GM21576 (cell line): ENCODE measurements at regions not wholly inside any gene's neighbourhood (a gene's known extent, or its start where the extent isn't known, plus 50 kb on each side); places are given as distances from the start of the nearest gene placed in this dataset.

ENCODE experiments used
- ATAC-seq: cut with Tn5 transposase; IDR thresholded peaks from one replicate; pipeline ENCODE4 v1.9.1; 2021; ENCODE audit warnings: mild to moderate bottlenecking, moderate library complexity; ENCODE audit not compliant: unreplicated experiment

GRCh38 chr10:20998036-20998435 is 100.9 kb upstream of the NEBL start:
- no peak for ATAC-seq

GRCh38 chr10:20995123-20995987 is 98.2 kb upstream of the NEBL start:
- no peak for ATAC-seq

GRCh38 chr10:20993830-20994527 is 96.9 kb upstream of the NEBL start:
- ATAC-seq, result no peak

DNA sequence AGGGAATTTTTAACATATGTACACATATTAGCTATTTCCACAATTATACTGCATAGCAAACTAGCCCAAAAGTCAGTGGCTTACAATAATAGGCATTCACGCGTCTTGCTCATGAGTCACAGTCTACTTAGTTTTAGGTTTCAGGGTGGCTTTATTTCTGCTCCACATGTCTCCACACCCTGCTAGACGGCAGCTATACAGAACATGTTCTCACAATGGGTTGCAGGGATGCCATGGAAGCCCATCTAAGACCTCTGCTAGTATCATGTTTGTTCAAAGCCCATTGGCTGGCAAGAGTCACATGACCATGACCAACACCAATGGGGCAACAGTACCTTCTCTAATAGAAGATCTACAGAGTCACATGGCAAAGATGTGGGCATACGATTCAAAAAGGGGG is 96.3 kb upstream of the NEBL start:
- ATAC-seq, result no peak

DNA sequence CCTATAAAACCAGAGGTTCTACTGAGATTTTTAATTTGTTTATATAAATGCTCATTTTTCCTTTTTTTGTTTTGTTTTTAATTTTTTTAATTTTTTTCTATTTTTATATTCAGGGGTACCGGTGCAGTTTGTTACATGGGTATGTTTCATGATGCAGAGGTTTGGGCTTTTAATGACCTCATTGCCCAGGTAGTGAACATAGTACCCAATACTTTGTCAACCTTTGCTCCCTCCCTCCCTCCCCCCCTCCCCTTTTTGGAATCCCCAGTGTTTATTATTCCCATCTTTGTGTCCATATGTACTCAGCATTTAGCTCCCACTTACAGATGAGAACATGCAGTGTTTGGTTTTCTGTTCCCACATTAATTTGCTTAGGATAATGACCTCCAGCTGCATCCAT is 94.4 kb upstream of the NEBL start:
- ATAC-seq, result no peak

DNA sequence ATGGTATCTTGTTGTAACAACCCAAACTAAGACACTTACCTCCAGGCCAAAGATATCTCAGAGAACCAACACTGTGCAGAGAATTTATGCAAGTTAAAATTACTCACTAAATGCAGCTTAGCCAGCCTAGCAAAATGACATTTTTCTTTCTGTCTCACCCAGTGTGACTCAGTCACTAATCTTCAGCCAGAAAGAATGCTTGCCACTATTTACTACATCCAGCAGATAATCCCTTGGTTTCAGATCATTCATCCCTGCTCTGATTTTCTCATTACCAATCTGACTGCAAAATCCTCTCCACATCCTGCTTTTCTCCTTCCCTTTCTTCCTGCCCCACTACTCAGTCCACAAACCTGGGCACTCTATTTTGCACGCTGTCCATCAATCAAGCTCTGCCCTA is 93.5 kb upstream of the NEBL start:
- no peak for ATAC-seq

DNA sequence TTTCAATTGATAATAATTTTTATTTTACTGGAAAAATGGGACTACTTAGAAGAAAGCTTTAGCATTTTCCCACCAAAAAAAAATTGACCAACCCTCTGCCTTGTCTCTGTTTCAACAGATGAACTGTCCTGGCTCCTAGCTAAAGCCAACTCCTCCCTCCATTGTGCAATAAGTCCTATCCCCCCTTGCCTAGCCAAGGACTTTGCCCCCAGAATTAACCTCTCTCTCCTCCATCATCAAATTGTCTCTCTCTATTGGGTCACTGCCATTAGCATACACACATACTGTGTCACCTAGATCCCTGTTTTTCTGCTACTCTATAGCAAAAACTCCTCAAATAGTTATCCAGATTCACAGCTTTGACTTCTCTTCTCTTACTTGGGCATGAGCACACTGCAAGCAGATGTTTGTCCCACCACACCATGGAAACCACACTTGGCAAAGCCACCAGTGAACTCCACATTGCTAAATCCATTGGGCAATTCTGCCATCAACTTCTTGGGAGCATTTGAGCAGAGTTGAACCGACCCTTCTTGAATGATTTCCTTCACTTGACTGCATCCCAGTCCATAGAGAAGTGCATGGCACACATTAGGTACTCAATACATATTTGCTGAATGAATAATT is 91.4 kb upstream of the NEBL start:
- ATAC-seq, result no peak

GRCh38 chr10:20986049-20986448 is 88.9 kb upstream of the NEBL start:
- no peak for ATAC-seq

- no peak for ATAC-seq
Observed at GRCh38 chr10:20984662-20985061, 87.6 kb upstream of the NEBL start.

GRCh38 chr10:20981419-20981953 is 84.4 kb upstream of the NEBL start:
- no peak for ATAC-seq

DNA sequence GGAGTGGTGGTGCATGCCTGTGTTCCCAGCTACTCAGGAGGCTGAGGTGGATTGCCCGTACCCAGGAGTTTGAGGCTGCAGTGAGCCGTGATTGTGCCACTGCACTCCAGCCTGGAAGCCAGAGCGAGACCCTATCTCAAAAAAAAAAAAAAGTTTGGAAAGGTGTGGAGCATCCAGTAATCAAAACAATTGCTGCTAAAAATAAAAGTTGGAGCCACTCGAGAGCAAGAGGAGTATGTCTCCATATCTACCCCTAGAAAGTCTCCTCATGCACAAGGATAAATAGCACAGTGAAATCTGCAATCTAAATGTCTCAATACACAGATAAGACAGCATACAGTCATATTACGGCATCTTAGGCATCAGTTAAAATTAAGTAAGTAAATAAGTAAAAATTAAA is 81.5 kb upstream of the NEBL start:
- no peak for ATAC-seq

DNA sequence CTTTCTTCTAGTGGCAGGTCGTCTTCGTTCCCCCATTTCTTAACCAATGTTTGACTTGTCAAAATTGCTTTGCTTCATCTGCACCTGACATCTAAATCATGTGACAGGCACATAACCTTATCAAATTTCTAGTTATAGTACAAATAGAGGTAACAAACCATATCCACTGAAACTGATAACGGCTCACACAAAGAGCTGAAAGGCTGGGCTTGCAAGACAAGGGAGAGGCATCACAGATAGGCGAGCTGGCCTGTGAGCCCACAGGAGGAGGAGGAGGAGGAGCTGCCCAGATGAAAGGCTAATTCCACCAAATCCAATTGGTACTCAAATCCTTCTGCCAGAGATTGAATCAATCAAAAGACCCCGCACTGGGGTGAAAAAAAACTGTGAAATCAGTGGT is 80.2 kb upstream of the NEBL start:
- ATAC-seq, result no peak

- ATAC-seq, result no peak
Observed at GRCh38 chr10:20976891-20977290, 79.8 kb upstream of the NEBL start.

- no peak for ATAC-seq
Observed at GRCh38 chr10:20976390-20976789, 79.3 kb upstream of the NEBL start.

GRCh38 chr10:20975236-20975635 is 78.1 kb upstream of the NEBL start:
- ATAC-seq, result no peak

- ATAC-seq, result no peak
Observed at GRCh38 chr10:20972925-20973324, 75.8 kb upstream of the NEBL start.

GRCh38 chr10:20971901-20972300 is 74.8 kb upstream of the NEBL start:
- ATAC-seq, result no peak

GRCh38 chr10:20970708-20971107 is 73.6 kb upstream of the NEBL start:
- peak; percentile 97 for ATAC-seq

DNA sequence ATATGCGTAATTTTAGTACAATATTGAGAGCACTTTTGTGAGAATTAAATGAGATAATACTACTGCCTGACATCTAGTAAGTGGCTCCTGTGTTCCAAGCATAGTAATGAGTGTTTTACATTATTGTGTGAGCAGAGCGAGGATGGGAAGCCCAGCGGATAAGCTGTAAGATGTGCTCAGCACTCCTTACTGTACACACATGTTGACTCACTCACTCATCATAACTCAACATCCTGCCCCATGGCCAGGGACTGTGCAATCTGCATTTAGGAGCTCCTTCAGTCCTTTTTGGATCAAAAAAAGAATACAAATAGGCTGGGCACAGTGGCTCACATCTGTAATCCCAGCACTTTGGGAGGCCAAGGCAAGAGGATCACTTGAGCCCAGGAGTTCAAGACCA is 72.9 kb upstream of the NEBL start:
- ATAC-seq, result peak; percentile 4

- ATAC-seq, result no peak
Observed at GRCh38 chr10:20966426-20966825, 69.3 kb upstream of the NEBL start.

GRCh38 chr10:20963721-20964595 is 66.8 kb upstream of the NEBL start:
- no peak for ATAC-seq
